Thyroid gland (tissue), 4 donors: ENCODE measurements at regions not wholly inside any gene's neighbourhood (a gene's known extent, or its start where the extent isn't known, plus 50 kb on each side); places are given as distances from the start of the nearest gene placed in this dataset.

ENCODE experiments used
- POLR2A ChIP-seq, 2 donors: fragments of 450-650 bp; IDR thresholded peaks; one replicate each; pipeline ENCODE4 v1.6.1; 2017; ENCODE audit warnings: antibody characterized with exemption in 2 of 2, mild to moderate bottlenecking in 2 of 2, moderate library complexity in 1 of 2
- TF ChIP-seq, protein P1 (sequence below), 6 experiments: fragments of 200-600 bp in 3 of 6; fragments of 450-650 bp in 3 of 6; sonication (generic) in 3 of 6; IDR thresholded peaks; one replicate each; pipeline ENCODE4 v1.5.1; 2016 to 2019; ENCODE audit warnings: antibody characterized with exemption in 6 of 6, mild to moderate bottlenecking in 2 of 6, inconsistent platforms in 1 of 6, moderate library complexity in 1 of 6

- no peak for TF ChIP-seq POLR2A (IDR thresholded peaks at IDR 0.05)
- TF ChIP-seq, protein P1, sequence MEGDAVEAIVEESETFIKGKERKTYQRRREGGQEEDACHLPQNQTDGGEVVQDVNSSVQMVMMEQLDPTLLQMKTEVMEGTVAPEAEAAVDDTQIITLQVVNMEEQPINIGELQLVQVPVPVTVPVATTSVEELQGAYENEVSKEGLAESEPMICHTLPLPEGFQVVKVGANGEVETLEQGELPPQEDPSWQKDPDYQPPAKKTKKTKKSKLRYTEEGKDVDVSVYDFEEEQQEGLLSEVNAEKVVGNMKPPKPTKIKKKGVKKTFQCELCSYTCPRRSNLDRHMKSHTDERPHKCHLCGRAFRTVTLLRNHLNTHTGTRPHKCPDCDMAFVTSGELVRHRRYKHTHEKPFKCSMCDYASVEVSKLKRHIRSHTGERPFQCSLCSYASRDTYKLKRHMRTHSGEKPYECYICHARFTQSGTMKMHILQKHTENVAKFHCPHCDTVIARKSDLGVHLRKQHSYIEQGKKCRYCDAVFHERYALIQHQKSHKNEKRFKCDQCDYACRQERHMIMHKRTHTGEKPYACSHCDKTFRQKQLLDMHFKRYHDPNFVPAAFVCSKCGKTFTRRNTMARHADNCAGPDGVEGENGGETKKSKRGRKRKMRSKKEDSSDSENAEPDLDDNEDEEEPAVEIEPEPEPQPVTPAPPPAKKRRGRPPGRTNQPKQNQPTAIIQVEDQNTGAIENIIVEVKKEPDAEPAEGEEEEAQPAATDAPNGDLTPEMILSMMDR (IDR thresholded peaks at IDR 0.05) = no peak
These were observed 195.2 kb downstream of the UQCRFS1 start for GRCh38 chr19:29017788-29018187.
